ENCODE measurements at regions not wholly inside any gene's neighbourhood (a gene's known extent, or its start where the extent isn't known, plus 50 kb on each side); places are given as distances from the start of the nearest gene placed in this dataset.
"Not testable (repeated sequence)": the region's sequence is repeated elsewhere in the genome, so short reads cannot be mapped to it uniquely, and the experiment has no call there.

GRCh38 chr2:77900211-77900610 lies 378.0 kb upstream of the LRRTM4 start:
- not testable (repeated sequence) for H3K9ac ChIP-seq (ENCODE audit: low read length); H4K12ac ChIP-seq (ENCODE audit: low read depth, low read length); H2BK12ac ChIP-seq (ENCODE audit: low read length); H3K27me3 ChIP-seq (ENCODE audit: insufficient read depth, low read length); H3K79me1 ChIP-seq (ENCODE audit: low read length); H3K14ac ChIP-seq (ENCODE audit: low read length); H3K9me3 ChIP-seq (ENCODE audit: insufficient read depth, low read depth, low read length); H2AK5ac ChIP-seq (ENCODE audit: low read length); H3K4me3 ChIP-seq (ENCODE audit: low read depth, low read length); H3K36me3 ChIP-seq (ENCODE audit: control insufficient read depth in 1 of 2, insufficient read depth in 2 of 2, low read length in 2 of 2); H3K4me1 ChIP-seq (ENCODE audit: control insufficient read depth in 1 of 2, insufficient read depth in 2 of 2, low read length in 2 of 2); H3K4ac ChIP-seq (ENCODE audit: low read depth, low read length); H3K79me2 ChIP-seq (ENCODE audit: control insufficient read depth, insufficient read depth, low read length, poor library complexity); H4K91ac ChIP-seq (ENCODE audit: low read depth, low read length); H3K4me2 ChIP-seq (ENCODE audit: low read length); H2BK5ac ChIP-seq (ENCODE audit: low read depth, low read length, poor library complexity); H3K18ac ChIP-seq (ENCODE audit: low read length); H4K8ac ChIP-seq (ENCODE audit: low read depth, low read length); H3K23ac ChIP-seq (ENCODE audit: low read length); H2AFZ ChIP-seq (ENCODE audit: insufficient read depth, low read length, poor library complexity); H3K27ac ChIP-seq (ENCODE audit: low read depth, low read length); H2BK120ac ChIP-seq (ENCODE audit: insufficient read depth, low read length, poor library complexity)
- peak in 1 of 2 donors; percentile 3 for DNase-seq
- WGBS (ENCODE audit: extremely low coverage, insufficient coverage, insufficient read length), result no CpG with 5 or more reads among the region's 6 CpGs

GRCh38 chr2:77910136-77910535 lies 388.0 kb upstream of the LRRTM4 start:
- Histone ChIP-seq H3K4me2 (ENCODE audit: low read length) (no peak overlapping the region), H3K9me3 (ENCODE audit: insufficient read depth, low read depth, low read length) (no peaks in the 10 kb centered on the region), H3K14ac (ENCODE audit: low read length) (no peak overlapping the region), H3K9ac (ENCODE audit: low read length) (no peak overlapping the region), H3K4me3 (ENCODE audit: low read depth, low read length) (no peak overlapping the region), H3K4me1 (ENCODE audit: control insufficient read depth in 1 of 2, insufficient read depth in 2 of 2, low read length in 2 of 2) (no peaks in the 10 kb centered on the region), H4K8ac (ENCODE audit: low read depth, low read length) (no peak overlapping the region), H2BK120ac (ENCODE audit: insufficient read depth, low read length, poor library complexity) (no peak overlapping the region), H3K36me3 (ENCODE audit: control insufficient read depth in 1 of 2, insufficient read depth in 2 of 2, low read length in 2 of 2) (no peaks in the 10 kb centered on the region), H3K79me2 (ENCODE audit: control insufficient read depth, insufficient read depth, low read length, poor library complexity) (no peaks in the 10 kb centered on the region), H4K12ac (ENCODE audit: low read depth, low read length) (no peak overlapping the region), H2BK12ac (ENCODE audit: low read length) (no peak overlapping the region), H3K27ac (ENCODE audit: low read depth, low read length) (no peak overlapping the region), H4K91ac (ENCODE audit: low read depth, low read length) (no peak overlapping the region), H3K79me1 (ENCODE audit: low read length) (no peaks in the 10 kb centered on the region), H3K27me3 (ENCODE audit: insufficient read depth, low read length) (no peaks in the 10 kb centered on the region), H3K18ac (ENCODE audit: low read length) (no peak overlapping the region), H3K23ac (ENCODE audit: low read length) (no peak overlapping the region), H3K4ac (ENCODE audit: low read depth, low read length) (no peak overlapping the region), H2BK5ac (ENCODE audit: low read depth, low read length, poor library complexity) (no peak overlapping the region), H2AFZ (ENCODE audit: insufficient read depth, low read length, poor library complexity) (no peak overlapping the region), H2AK5ac (ENCODE audit: low read length) (no peak overlapping the region)
- WGBS (ENCODE audit: extremely low coverage, insufficient coverage, insufficient read length), result no CpG with 5 or more reads among the region's 3 CpGs
- peak; percentile 52 to 64 for DNase-seq

DNA sequence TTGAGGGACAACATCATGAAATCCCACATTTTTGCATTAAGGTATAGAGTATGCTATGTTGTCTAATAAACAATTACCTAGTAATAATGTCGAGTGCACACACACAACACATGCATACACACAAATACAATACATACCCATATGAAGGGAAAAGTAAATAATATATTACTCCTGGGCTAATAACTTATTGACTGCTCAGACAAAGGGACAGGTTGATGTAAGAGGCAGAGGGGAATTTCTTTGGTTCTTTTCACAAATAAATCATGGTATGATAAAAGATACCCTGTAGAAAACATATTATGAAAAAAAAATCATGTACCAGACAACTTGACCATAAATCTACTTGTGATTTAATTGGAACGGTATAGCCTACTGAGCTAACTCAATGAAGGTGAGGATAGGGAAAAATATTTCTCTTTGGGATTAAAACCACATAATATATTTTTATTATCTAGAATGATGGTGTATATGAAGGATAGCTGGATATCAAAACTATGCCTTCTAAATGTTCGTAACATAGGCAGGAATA lies 398.7 kb upstream of the LRRTM4 start:
- no peak overlapping the region for H2BK12ac ChIP-seq (ENCODE audit: low read length)
- H4K8ac ChIP-seq (ENCODE audit: low read depth, low read length), result no peak overlapping the region
- no peaks in the 10 kb centered on the region for H3K4me1 ChIP-seq (ENCODE audit: control insufficient read depth in 1 of 2, insufficient read depth in 2 of 2, low read length in 2 of 2)
- no peak overlapping the region for H3K4me2 ChIP-seq (ENCODE audit: low read length)
- no peaks in the 10 kb centered on the region for H3K27me3 ChIP-seq (ENCODE audit: insufficient read depth, low read length)
- no peak overlapping the region for H3K4me3 ChIP-seq (ENCODE audit: low read depth, low read length)
- no peak overlapping the region for H3K27ac ChIP-seq (ENCODE audit: low read depth, low read length)
- H3K79me1 ChIP-seq (ENCODE audit: low read length), result no peaks in the 10 kb centered on the region
- no peak overlapping the region for H3K18ac ChIP-seq (ENCODE audit: low read length)
- no peaks in the 10 kb centered on the region for H3K9me3 ChIP-seq (ENCODE audit: insufficient read depth, low read depth, low read length)
- H2BK5ac ChIP-seq (ENCODE audit: low read depth, low read length, poor library complexity), result no peak overlapping the region
- H3K14ac ChIP-seq (ENCODE audit: low read length), result no peak overlapping the region
- no peak overlapping the region for H3K23ac ChIP-seq (ENCODE audit: low read length)
- no CpG with 5 or more reads among the region's 3 CpGs for WGBS (ENCODE audit: extremely low coverage, insufficient coverage, insufficient read length)
- H3K4ac ChIP-seq (ENCODE audit: low read depth, low read length), result no peak overlapping the region
- H3K9ac ChIP-seq (ENCODE audit: low read length), result no peak overlapping the region
- DNase-seq, result no peak
- no peaks in the 10 kb centered on the region for H3K79me2 ChIP-seq (ENCODE audit: control insufficient read depth, insufficient read depth, low read length, poor library complexity)
- H2AFZ ChIP-seq (ENCODE audit: insufficient read depth, low read length, poor library complexity), result no peak overlapping the region
- H4K12ac ChIP-seq (ENCODE audit: low read depth, low read length), result no peak overlapping the region
- H4K91ac ChIP-seq (ENCODE audit: low read depth, low read length), result no peak overlapping the region
- no peaks in the 10 kb centered on the region for H3K36me3 ChIP-seq (ENCODE audit: control insufficient read depth in 1 of 2, insufficient read depth in 2 of 2, low read length in 2 of 2)
- no peak overlapping the region for H2BK120ac ChIP-seq (ENCODE audit: insufficient read depth, low read length, poor library complexity)
- H2AK5ac ChIP-seq (ENCODE audit: low read length), result no peak overlapping the region

- H3K4me3 ChIP-seq (ENCODE audit: low read depth, low read length), result no peak overlapping the region
- no peak overlapping the region for H2BK120ac ChIP-seq (ENCODE audit: insufficient read depth, low read length, poor library complexity)
- no peak overlapping the region for H4K12ac ChIP-seq (ENCODE audit: low read depth, low read length)
- WGBS (ENCODE audit: extremely low coverage, insufficient coverage, insufficient read length), result no CpG with 5 or more reads among the region's 1 CpG
- H3K27ac ChIP-seq (ENCODE audit: low read depth, low read length), result no peak overlapping the region
- H4K91ac ChIP-seq (ENCODE audit: low read depth, low read length), result no peak overlapping the region
- no peaks in the 10 kb centered on the region for H3K79me2 ChIP-seq (ENCODE audit: control insufficient read depth, insufficient read depth, low read length, poor library complexity)
- H3K9ac ChIP-seq (ENCODE audit: low read length), result no peak overlapping the region
- no peak overlapping the region for H2BK12ac ChIP-seq (ENCODE audit: low read length)
- no peaks in the 10 kb centered on the region for H3K9me3 ChIP-seq (ENCODE audit: insufficient read depth, low read depth, low read length)
- no peaks in the 10 kb centered on the region for H3K27me3 ChIP-seq (ENCODE audit: insufficient read depth, low read length)
- no peak for DNase-seq
- H2BK5ac ChIP-seq (ENCODE audit: low read depth, low read length, poor library complexity), result no peak overlapping the region
- no peak overlapping the region for H3K23ac ChIP-seq (ENCODE audit: low read length)
- H3K14ac ChIP-seq (ENCODE audit: low read length), result no peak overlapping the region
- no peak overlapping the region for H3K4me2 ChIP-seq (ENCODE audit: low read length)
- no peaks in the 10 kb centered on the region for H3K4me1 ChIP-seq (ENCODE audit: control insufficient read depth in 1 of 2, insufficient read depth in 2 of 2, low read length in 2 of 2)
- no peak overlapping the region for H3K18ac ChIP-seq (ENCODE audit: low read length)
- H4K8ac ChIP-seq (ENCODE audit: low read depth, low read length), result no peak overlapping the region
- H3K79me1 ChIP-seq (ENCODE audit: low read length), result no peaks in the 10 kb centered on the region
- no peaks in the 10 kb centered on the region for H3K36me3 ChIP-seq (ENCODE audit: control insufficient read depth in 1 of 2, insufficient read depth in 2 of 2, low read length in 2 of 2)
- H2AFZ ChIP-seq (ENCODE audit: insufficient read depth, low read length, poor library complexity), result no peak overlapping the region
- no peak overlapping the region for H2AK5ac ChIP-seq (ENCODE audit: low read length)
- no peak overlapping the region for H3K4ac ChIP-seq (ENCODE audit: low read depth, low read length)
Measured at GRCh38 chr2:77922567-77922966, 400.4 kb upstream of the LRRTM4 start.

All from trophoblast cell (in vitro differentiated cells and primary cell).